ENCODE measurements at regions not wholly inside any gene's neighbourhood (a gene's known extent, or its start where the extent isn't known, plus 50 kb on each side); places are given as distances from the start of the nearest gene placed in this dataset.

DNA sequence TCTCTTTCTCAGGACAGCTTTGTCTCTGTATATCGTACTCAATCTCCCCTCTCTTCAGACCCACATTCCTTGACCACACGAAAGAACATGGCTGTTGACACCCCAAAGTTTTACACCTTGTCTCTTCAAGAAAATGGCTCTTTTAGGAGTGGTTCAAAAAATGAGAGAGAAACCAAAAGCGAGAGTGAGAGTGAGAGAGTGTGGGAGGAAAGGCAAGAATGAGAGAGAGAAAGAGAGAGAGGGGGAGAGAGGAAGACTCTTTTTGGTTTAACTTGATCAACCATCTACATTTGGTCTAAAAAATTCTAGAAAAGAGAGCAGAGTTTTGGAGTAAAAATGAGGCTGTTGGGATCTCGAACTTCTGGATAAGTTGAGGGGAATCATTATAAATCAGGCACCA lies 581.8 kb upstream of the WWC1 start (continued):
- TF ChIP-seq OVOL2 (CRISPR knock-in tag; IDR thresholded peaks at IDR 0.05; ENCODE audit: borderline replicate concordance), result no peak
- TF ChIP-seq HMGXB4 (CRISPR knock-in tag; IDR thresholded peaks at IDR 0.05), result no peak
- TF ChIP-seq, protein P1, sequence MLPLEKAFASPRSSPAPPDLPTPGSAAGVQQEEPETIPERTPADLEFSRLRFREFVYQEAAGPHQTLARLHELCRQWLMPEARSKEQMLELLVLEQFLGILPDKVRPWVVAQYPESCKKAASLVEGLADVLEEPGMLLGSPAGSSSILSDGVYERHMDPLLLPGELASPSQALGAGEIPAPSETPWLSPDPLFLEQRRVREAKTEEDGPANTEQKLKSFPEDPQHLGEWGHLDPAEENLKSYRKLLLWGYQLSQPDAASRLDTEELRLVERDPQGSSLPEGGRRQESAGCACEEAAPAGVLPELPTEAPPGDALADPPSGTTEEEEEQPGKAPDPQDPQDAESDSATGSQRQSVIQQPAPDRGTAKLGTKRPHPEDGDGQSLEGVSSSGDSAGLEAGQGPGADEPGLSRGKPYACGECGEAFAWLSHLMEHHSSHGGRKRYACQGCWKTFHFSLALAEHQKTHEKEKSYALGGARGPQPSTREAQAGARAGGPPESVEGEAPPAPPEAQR (CRISPR knock-in tag; IDR thresholded peaks at IDR 0.05), result no peak
- no peak for TF ChIP-seq FOXP1 (CRISPR knock-in tag; IDR thresholded peaks at IDR 0.05; ENCODE audit: borderline replicate concordance)
- no peak for TF ChIP-seq ZNF121 (CRISPR knock-in tag; IDR thresholded peaks at IDR 0.05)
- no peak for TF ChIP-seq ATF3 (CRISPR knock-in tag; conservative IDR thresholded peaks at IDR 0.05)

GRCh38 chr5:167710444-167711073 lies 580.9 kb upstream of the WWC1 start:
- Mint-ChIP-seq H3K36me3 (no peaks in the 10 kb centered on the region), H3K27ac (no peak overlapping the region), H3K4me3 (no peak overlapping the region), H3K4me1 (no peaks in the 10 kb centered on the region), H3K9me3 (no peaks in the 10 kb centered on the region), H3K27me3 (ENCODE audit: low read depth) (no peaks in the 10 kb centered on the region)
- TF ChIP-seq SMAD3 (CRISPR knock-in tag; IDR thresholded peaks at IDR 0.05; ENCODE audit: borderline replicate concordance) (no peak), NFYB (CRISPR knock-in tag; conservative IDR thresholded peaks at IDR 0.05; ENCODE audit: low read depth) (no peak), SOX15 (CRISPR knock-in tag; IDR thresholded peaks at IDR 0.05) (peak; percentile 58; the same call in 1 of the 2 replicates)
- ChIA-PET POLR2A (no interaction called here), CTCF (no interaction called here)
- DNase-seq (ENCODE audit: low spot score), result no peak
- ATAC-seq, result no peak

DNA sequence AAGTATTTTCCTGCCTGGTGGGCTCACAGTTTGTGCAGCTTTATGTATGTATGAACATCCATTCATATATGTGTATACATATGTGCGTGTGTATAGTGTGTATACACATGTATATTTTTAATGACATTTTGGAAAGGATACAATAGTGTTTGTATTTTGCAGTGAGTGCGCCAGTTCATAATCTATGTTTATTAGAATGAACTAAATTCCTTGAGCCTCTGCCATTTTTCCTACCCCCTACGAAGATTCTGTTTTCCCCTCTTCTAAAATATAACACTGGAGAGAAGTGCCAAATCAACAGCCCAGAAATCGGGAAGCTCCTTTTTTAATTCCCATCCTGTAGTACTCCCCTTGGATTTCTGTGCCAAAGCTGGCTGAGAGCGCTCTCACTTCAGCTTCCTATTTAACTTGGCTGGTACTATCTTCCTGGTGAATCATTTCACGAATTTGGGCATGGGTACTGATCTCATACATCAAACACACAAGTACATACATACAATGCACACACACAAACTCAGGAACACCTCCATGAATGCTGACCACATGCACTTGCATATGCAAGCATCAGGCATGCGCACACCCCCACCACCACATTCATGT lies 578.4 kb upstream of the WWC1 start:
- TF ChIP-seq ZNF396 (CRISPR knock-in tag; IDR thresholded peaks at IDR 0.05; ENCODE audit: borderline replicate concordance), result no peak
- no peak for TF ChIP-seq FOXJ3 (CRISPR knock-in tag; IDR thresholded peaks at IDR 0.05; ENCODE audit: borderline replicate concordance)
- TF ChIP-seq ZBTB21 (CRISPR knock-in tag; IDR thresholded peaks at IDR 0.05; ENCODE audit: borderline replicate concordance), result no peak
- no peak for TF ChIP-seq USF1 (CRISPR knock-in tag; IDR thresholded peaks at IDR 0.05)
- TF ChIP-seq FOXP1 (CRISPR knock-in tag; IDR thresholded peaks at IDR 0.05; ENCODE audit: borderline replicate concordance), result no peak
- TF ChIP-seq TCF7 (CRISPR knock-in tag; IDR thresholded peaks at IDR 0.05; ENCODE audit: low read depth), result no peak
- TF ChIP-seq SMAD4 (CRISPR knock-in tag; IDR thresholded peaks at IDR 0.05), result no peak
- TF ChIP-seq GABPB1 (CRISPR knock-in tag; IDR thresholded peaks at IDR 0.05), result no peak
- TF ChIP-seq, protein P2, sequence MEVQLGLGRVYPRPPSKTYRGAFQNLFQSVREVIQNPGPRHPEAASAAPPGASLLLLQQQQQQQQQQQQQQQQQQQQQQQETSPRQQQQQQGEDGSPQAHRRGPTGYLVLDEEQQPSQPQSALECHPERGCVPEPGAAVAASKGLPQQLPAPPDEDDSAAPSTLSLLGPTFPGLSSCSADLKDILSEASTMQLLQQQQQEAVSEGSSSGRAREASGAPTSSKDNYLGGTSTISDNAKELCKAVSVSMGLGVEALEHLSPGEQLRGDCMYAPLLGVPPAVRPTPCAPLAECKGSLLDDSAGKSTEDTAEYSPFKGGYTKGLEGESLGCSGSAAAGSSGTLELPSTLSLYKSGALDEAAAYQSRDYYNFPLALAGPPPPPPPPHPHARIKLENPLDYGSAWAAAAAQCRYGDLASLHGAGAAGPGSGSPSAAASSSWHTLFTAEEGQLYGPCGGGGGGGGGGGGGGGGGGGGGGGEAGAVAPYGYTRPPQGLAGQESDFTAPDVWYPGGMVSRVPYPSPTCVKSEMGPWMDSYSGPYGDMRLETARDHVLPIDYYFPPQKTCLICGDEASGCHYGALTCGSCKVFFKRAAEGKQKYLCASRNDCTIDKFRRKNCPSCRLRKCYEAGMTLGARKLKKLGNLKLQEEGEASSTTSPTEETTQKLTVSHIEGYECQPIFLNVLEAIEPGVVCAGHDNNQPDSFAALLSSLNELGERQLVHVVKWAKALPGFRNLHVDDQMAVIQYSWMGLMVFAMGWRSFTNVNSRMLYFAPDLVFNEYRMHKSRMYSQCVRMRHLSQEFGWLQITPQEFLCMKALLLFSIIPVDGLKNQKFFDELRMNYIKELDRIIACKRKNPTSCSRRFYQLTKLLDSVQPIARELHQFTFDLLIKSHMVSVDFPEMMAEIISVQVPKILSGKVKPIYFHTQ (CRISPR knock-in tag; IDR thresholded peaks at IDR 0.05), result no peak
- no peak for TF ChIP-seq SMAD3 (CRISPR knock-in tag; IDR thresholded peaks at IDR 0.05; ENCODE audit: borderline replicate concordance)
- no peak for TF ChIP-seq ZNF425 (CRISPR knock-in tag; conservative IDR thresholded peaks at IDR 0.05)
- TF ChIP-seq IRF2 (CRISPR knock-in tag; IDR thresholded peaks at IDR 0.05; ENCODE audit: borderline replicate concordance, low read depth), result no peak
- H3K4me1 Mint-ChIP-seq, result no peaks in the 10 kb centered on the region
- no peak overlapping the region; the same call in 1 of the 2 replicates for H3K27ac Mint-ChIP-seq
- no peak for DNase-seq (ENCODE audit: low spot score)
- no peak overlapping the region for H3K4me3 Mint-ChIP-seq
- no peaks in the 10 kb centered on the region for H3K9me3 Mint-ChIP-seq
- ATAC-seq, result no peak
- no peaks in the 10 kb centered on the region for H3K27me3 Mint-ChIP-seq (ENCODE audit: low read depth)
- H3K36me3 Mint-ChIP-seq, result no peaks in the 10 kb centered on the region
- ChIA-PET CTCF (no interaction called here), POLR2A (no interaction called here)
